ENCODE measurements at regions not wholly inside any gene's neighbourhood (a gene's known extent, or its start where the extent isn't known, plus 50 kb on each side); places are given as distances from the start of the nearest gene placed in this dataset.

GRCh38 chr5:157924931-157925729, 66.2 kb upstream of the CLINT1 start:
- FAIRE-seq: no peak

DNA sequence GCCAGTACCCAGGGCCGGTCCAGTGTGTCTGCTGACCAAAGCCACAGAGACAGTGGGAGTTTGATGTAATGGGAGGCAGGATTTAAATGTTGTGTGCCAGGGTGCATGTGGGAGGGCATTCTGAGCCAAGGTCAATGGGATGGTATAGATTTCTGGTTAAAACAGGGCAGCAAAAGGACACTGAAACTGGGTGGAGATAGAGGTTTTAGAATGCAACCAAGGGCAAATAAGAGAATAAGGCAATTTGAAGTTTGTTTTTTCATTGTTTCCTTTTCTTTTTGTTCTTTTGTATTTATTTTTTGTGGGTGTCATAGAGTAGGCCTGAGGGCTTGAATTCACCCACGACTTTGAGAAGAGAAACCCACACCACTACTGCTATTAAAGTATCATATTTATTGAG, 65.5 kb upstream of the CLINT1 start:
- no peak for FAIRE-seq
- no peak for DNase-seq (ENCODE audit: low spot score)

More at GRCh38 chr5:157924931-157925729, 66.2 kb upstream of the CLINT1 start:
- DNase-seq (ENCODE audit: low spot score): no peak

GRCh38 chr5:157923765-157924164, 64.8 kb upstream of the CLINT1 start:
- no peak for DNase-seq (ENCODE audit: low spot score)
- no peak for FAIRE-seq

- FAIRE-seq (no peak), DNase-seq (ENCODE audit: low spot score) (no peak)
These were observed 63.1 kb upstream of the CLINT1 start for GRCh38 chr5:157922026-157922425.

DNA sequence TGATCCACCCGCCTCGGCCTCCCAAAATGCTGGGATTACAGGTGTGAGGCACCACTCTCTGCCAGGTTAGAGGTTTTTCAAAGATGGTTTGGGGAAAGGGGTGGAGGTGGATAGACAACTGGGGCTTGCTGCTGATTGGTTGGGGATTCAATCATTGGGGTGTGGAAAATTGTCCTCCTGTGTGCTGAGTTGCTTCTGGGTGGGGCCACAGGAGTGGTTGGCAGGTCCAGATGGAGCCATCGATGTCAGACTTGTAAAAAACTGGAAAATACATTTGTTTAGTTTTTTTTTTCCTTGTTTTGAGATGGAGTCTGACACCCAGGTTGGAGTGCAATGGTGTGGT, 61.9 kb upstream of the CLINT1 start:
- no peak for DNase-seq (ENCODE audit: low spot score)
- no peak for FAIRE-seq

GRCh38 chr5:157918811-157919742, 60.1 kb upstream of the CLINT1 start:
- DNase-seq (ENCODE audit: low spot score): no peak
- FAIRE-seq: no peak

- peak; percentile 20 for DNase-seq (ENCODE audit: low spot score)
- FAIRE-seq: no peak
These were observed 59.2 kb upstream of the CLINT1 start for GRCh38 chr5:157917899-157918809.

DNA sequence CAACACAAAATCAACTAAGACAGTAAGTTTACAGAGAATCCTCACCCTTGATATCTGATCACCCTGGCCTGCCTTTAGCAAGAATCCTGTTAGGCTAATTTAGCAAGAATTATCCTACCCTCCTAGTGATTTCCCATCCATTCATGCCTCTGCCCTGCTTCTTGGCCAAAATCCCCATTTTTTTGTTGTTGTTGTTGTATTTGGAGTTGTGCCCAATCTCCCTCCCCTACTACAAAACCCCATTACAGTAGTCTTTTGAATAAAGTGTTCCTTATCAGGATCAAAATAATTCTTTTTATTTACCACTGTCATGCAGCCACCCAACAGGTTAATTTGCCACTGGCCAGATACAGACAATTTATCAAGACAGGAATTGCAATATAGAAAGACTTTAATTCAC, 58.5 kb upstream of the CLINT1 start:
- no peak for DNase-seq (ENCODE audit: low spot score)
- no peak for FAIRE-seq

DNA sequence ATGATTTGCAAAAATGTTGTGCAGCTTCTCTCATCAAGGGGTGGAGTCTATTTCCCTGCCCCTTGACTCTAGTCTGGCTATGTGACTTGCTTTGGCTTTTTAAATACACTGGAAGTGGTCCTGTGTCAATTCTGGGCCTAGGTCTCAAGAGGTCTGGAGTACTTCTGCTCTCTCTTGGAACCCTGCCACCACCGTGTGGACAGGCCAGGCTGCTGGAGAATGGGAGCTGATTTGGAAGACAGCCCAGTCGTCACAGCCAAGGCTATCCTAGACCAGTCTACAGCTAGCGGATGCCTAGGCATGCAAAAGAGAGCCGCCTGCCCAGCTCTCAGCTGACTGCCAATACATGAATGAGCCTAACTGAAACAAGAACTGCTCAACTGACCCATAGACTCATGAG, 56.7 kb upstream of the CLINT1 start:
- DNase-seq (ENCODE audit: low spot score): no peak
- FAIRE-seq: no peak

GRCh38 chr5:157914151-157914788, 55.3 kb upstream of the CLINT1 start:
- FAIRE-seq (no peak), DNase-seq (ENCODE audit: low spot score) (no peak)

GRCh38 chr5:157913575-157913974, 54.6 kb upstream of the CLINT1 start:
- DNase-seq (ENCODE audit: low spot score) (no peak), FAIRE-seq (no peak)

- DNase-seq (ENCODE audit: low spot score) (no peak), FAIRE-seq (no peak)
These were observed 53.8 kb upstream of the CLINT1 start for GRCh38 chr5:157912621-157913325.

- FAIRE-seq (no peak), DNase-seq (ENCODE audit: low spot score) (no peak)
These were observed 52.6 kb upstream of the CLINT1 start for GRCh38 chr5:157911568-157911967.

Data from RCC 7860 (cell line).